ENCODE measurements at regions not wholly inside any gene's neighbourhood (a gene's known extent, or its start where the extent isn't known, plus 50 kb on each side); places are given as distances from the start of the nearest gene placed in this dataset.
"Not testable (repeated sequence)": the region's sequence is repeated elsewhere in the genome, so short reads cannot be mapped to it uniquely, and the experiment has no call there.

GRCh38 chr1:161454865-161455707, 50.2 kb upstream of the FCGR2A start:
- not testable (repeated sequence) for H3K4me3 ChIP-seq (ENCODE audit: low read depth, low read length); DNase-seq (ENCODE audit: low read depth); H3K36me3 ChIP-seq (ENCODE audit: control insufficient read depth, insufficient read depth, low read length)

GRCh38 chr1:161453950-161454864, 51.0 kb upstream of the FCGR2A start:
- H3K27me3 ChIP-seq (ENCODE audit: control insufficient read depth, insufficient read depth, low read length); H3K4me3 ChIP-seq (ENCODE audit: low read depth, low read length); H3K36me3 ChIP-seq (ENCODE audit: control insufficient read depth, insufficient read depth, low read length); DNase-seq (ENCODE audit: low read depth): not testable (repeated sequence)

More at GRCh38 chr1:161454865-161455707, 50.2 kb upstream of the FCGR2A start:
- not testable (repeated sequence) for H3K27me3 ChIP-seq (ENCODE audit: control insufficient read depth, insufficient read depth, low read length)

GRCh38 chr1:161451698-161452348, 53.4 kb upstream of the FCGR2A start:
- not testable (repeated sequence) for H3K36me3 ChIP-seq (ENCODE audit: control insufficient read depth, insufficient read depth, low read length); H3K27me3 ChIP-seq (ENCODE audit: control insufficient read depth, insufficient read depth, low read length); DNase-seq (ENCODE audit: low read depth); H3K4me3 ChIP-seq (ENCODE audit: low read depth, low read length)

GRCh38 chr1:161447760-161448332, 57.4 kb upstream of the FCGR2A start:
- H3K4me3 ChIP-seq (ENCODE audit: low read depth, low read length); H3K27me3 ChIP-seq (ENCODE audit: control insufficient read depth, insufficient read depth, low read length); H3K36me3 ChIP-seq (ENCODE audit: control insufficient read depth, insufficient read depth, low read length); DNase-seq (ENCODE audit: low read depth): not testable (repeated sequence)

GRCh38 chr1:161447040-161447759, 58.1 kb upstream of the FCGR2A start:
- DNase-seq (ENCODE audit: low read depth); H3K4me3 ChIP-seq (ENCODE audit: low read depth, low read length); H3K27me3 ChIP-seq (ENCODE audit: control insufficient read depth, insufficient read depth, low read length); H3K36me3 ChIP-seq (ENCODE audit: control insufficient read depth, insufficient read depth, low read length): not testable (repeated sequence)

GRCh38 chr1:161444725-161445124, 60.5 kb upstream of the FCGR2A start:
- H3K27me3 ChIP-seq (ENCODE audit: control insufficient read depth, insufficient read depth, low read length); H3K36me3 ChIP-seq (ENCODE audit: control insufficient read depth, insufficient read depth, low read length); DNase-seq (ENCODE audit: low read depth): not testable (repeated sequence)

GRCh38 chr1:161444255-161444654, 61.0 kb upstream of the FCGR2A start:
- H3K36me3 ChIP-seq (ENCODE audit: control insufficient read depth, insufficient read depth, low read length); DNase-seq (ENCODE audit: low read depth); H3K4me3 ChIP-seq (ENCODE audit: low read depth, low read length): not testable (repeated sequence)
- peaks cover 14% of the 10 kb centered on the region for H3K27me3 ChIP-seq (ENCODE audit: control insufficient read depth, insufficient read depth, low read length)

More at GRCh38 chr1:161444725-161445124, 60.5 kb upstream of the FCGR2A start:
- not testable (repeated sequence) for H3K4me3 ChIP-seq (ENCODE audit: low read depth, low read length)

GRCh38 chr1:161440312-161440894, 64.9 kb upstream of the FCGR2A start:
- H3K4me3 ChIP-seq (ENCODE audit: low read depth, low read length) = peak overlapping the region; percentile 56
- no peak for DNase-seq (ENCODE audit: low read depth)
- H3K27me3 ChIP-seq (ENCODE audit: control insufficient read depth, insufficient read depth, low read length) = peaks cover 24% of the 10 kb centered on the region
- peak; percentile 57 for TF ChIP-seq CTCF (IDR thresholded peaks at IDR 0.05; ENCODE audit: insufficient read depth, low read length, poor library complexity, severe bottlenecking)
- H3K36me3 ChIP-seq (ENCODE audit: control insufficient read depth, insufficient read depth, low read length) = no peaks in the 10 kb centered on the region

Data from kidney epithelial cell (primary cell).